ENCODE measurements at regions not wholly inside any gene's neighbourhood (a gene's known extent, or its start where the extent isn't known, plus 50 kb on each side); places are given as distances from the start of the nearest gene placed in this dataset.

DNA sequence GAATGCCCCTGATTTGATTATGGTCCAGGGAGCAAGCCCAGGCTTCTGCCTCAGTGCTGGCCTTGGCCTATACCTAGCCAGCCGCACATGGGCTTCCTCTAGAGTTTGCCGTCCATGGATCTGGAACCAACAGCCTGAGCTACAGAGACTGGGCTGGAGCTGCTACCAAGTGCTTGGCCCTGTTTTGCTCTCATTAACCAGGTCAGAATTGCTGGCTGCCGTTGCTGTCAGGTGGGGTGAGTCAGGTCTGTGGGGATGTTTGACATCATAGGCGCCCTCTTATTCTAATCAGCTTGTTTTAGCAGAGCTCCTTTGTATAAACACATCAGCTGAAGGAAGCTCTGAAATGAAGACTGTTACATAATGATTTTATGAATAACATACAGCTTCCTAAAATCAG lies 83.1 kb upstream of the PHACTR2 start:
- no peak overlapping the region for H4K5ac ChIP-seq (ENCODE audit: insufficient read length, low read depth, low read length)
- H3K4me3 ChIP-seq (ENCODE audit: extremely low read depth in 1 of 4, insufficient read depth in 2 of 4, low read depth in 3 of 4, low read length in 4 of 4): no peak overlapping the region
- no peaks in the 10 kb centered on the region for H3K27me3 ChIP-seq (replicated peaks in 1 of 4; ENCODE audit: control insufficient read depth in 3 of 4, extremely low read depth in 1 of 4, insufficient read depth in 3 of 4, low read length in 3 of 4)
- no peak overlapping the region for H2BK15ac ChIP-seq (ENCODE audit: low read length)
- no peak overlapping the region for H2BK120ac ChIP-seq (replicated peaks; ENCODE audit: low read depth, low read length)
- TF ChIP-seq CHD2 (IDR thresholded peaks at IDR 0.05; ENCODE audit: low read length) (no peak), SIRT6 (IDR thresholded peaks at IDR 0.05; ENCODE audit: low read length) (no peak), SP1 (IDR thresholded peaks at IDR 0.05; ENCODE audit: low read depth, low read length) (no peak), MAFK (IDR thresholded peaks at IDR 0.05; ENCODE audit: low read depth, low read length) (no peak), YY1 (IDR thresholded peaks at IDR 0.05; ENCODE audit: low read depth, low read length) (no peak), CREB1 (IDR thresholded peaks at IDR 0.05) (no peak), BRCA1 (IDR thresholded peaks at IDR 0.05; ENCODE audit: low read depth, low read length) (no peak), ASH2L (IDR thresholded peaks at IDR 0.05; ENCODE audit: low read length) (no peak), RBBP5 (IDR thresholded peaks at IDR 0.05; ENCODE audit: borderline replicate concordance, low read depth, low read length) (no peak), KDM4A (IDR thresholded peaks at IDR 0.05; ENCODE audit: low read depth, low read length, severe bottlenecking) (no peak)
- no peaks in the 10 kb centered on the region for H3K79me2 ChIP-seq (ENCODE audit: control insufficient read depth in 1 of 2, insufficient read depth in 2 of 2, low read length in 2 of 2)
- H3K14ac ChIP-seq (ENCODE audit: insufficient read length): no peak overlapping the region
- H4K8ac ChIP-seq (ENCODE audit: extremely low read depth, insufficient read depth, low read length): peak overlapping the region; percentile 82
- H3K4ac ChIP-seq (replicated peaks; ENCODE audit: insufficient read length, low read depth, low read length): no peak overlapping the region
- H2BK5ac ChIP-seq (ENCODE audit: low read depth, low read length): no peak overlapping the region; the same call in 1 of the 2 replicates
- 85% methylated on average over 4 of the region's 4 CpGs; no CpG with 5 or more reads in 1 of the 2 experiments for WGBS, 2 experiments (ENCODE audit: extremely low coverage in 1 of 2, insufficient coverage in 1 of 2, insufficient read length in 1 of 2, insufficient replicate concordance in 2 of 2, low coverage in 1 of 2, low lambda C conversion rate in 2 of 2, missing lambda C conversion rate in 1 of 2)
- H3K9ac ChIP-seq (replicated peaks in 1 of 4; ENCODE audit: extremely low read depth in 1 of 4, low read depth in 3 of 4, low read length in 3 of 4): no peak overlapping the region
- no peak for FAIRE-seq
- no peaks in the 10 kb centered on the region for H3K9me3 ChIP-seq (ENCODE audit: insufficient read depth in 2 of 2, low read depth in 1 of 2, low read length in 1 of 2)
- ChIA-PET POLR2A (ENCODE audit: partially characterized antibody) (interaction anchor here (0.9 kb wide), 1 partner anchor 156 kb away, joined by 3 read pairs; no protein-coding TSS in a partner anchor), CTCF (ENCODE audit: partially characterized antibody) (interaction anchor here (0.6 to 1.6 kb wide), 9 partner anchors 9 to 419 kb away, joined by 3 to 5 read pairs (median 3); no protein-coding TSS in a partner anchor)
- no peaks in the 10 kb centered on the region for H4K20me1 ChIP-seq (replicated peaks in 1 of 2; ENCODE audit: control insufficient read depth in 1 of 2, insufficient read depth in 2 of 2, low read length in 2 of 2)
- H3K4me1 ChIP-seq (replicated peaks in 1 of 4; ENCODE audit: control insufficient read depth in 3 of 4, insufficient read depth in 4 of 4, low read length in 3 of 4): peaks cover 0 to 5% (median 1%) of the 10 kb centered on the region in 4 experiments; a peak in 3 of 7 replicates
- no peaks in the 10 kb centered on the region for H3K23me2 ChIP-seq (ENCODE audit: low read depth, low read length)
- H2BK12ac ChIP-seq (ENCODE audit: low read depth, low read length): no peak overlapping the region
- H3K4me2 ChIP-seq (ENCODE audit: insufficient read depth in 1 of 2, low read depth in 2 of 2, low read length in 2 of 2): no peak overlapping the region
- DNase-seq (ENCODE audit: low read depth in 1 of 2, low spot score in 2 of 2): no peak
- 0 out of 2 replicates have a peak overlapping the region, but pooled peaks have one; percentile 47 for H2AK5ac ChIP-seq (ENCODE audit: low read depth, low read length)
- H3K56ac ChIP-seq (replicated peaks; ENCODE audit: insufficient read length, low read depth, low read length): no peak overlapping the region
- H3K79me1 ChIP-seq (ENCODE audit: low read depth, low read length): no peaks in the 10 kb centered on the region
- no peak overlapping the region for H3K23ac ChIP-seq (ENCODE audit: insufficient read length)
- H4K91ac ChIP-seq (replicated peaks; ENCODE audit: insufficient read length, low read length): peak overlapping the region; percentile 42
- H3K18ac ChIP-seq (ENCODE audit: extremely low read depth, low read length): 0 out of 2 replicates have a peak overlapping the region, but pooled peaks have one; percentile 7
- H2BK20ac ChIP-seq (ENCODE audit: low read length): no peak overlapping the region
- H3K27ac ChIP-seq (ENCODE audit: low read depth, low read length): no peak overlapping the region
- no peak overlapping the region for H2AFZ ChIP-seq (ENCODE audit: low read length)
- no peaks in the 10 kb centered on the region for H3K36me3 ChIP-seq (ENCODE audit: control insufficient read depth in 2 of 4, insufficient read depth in 4 of 4, low read length in 3 of 4)

All from H1 (cell line).